Putamen (tissue), 1 donor: ENCODE measurements at regions not wholly inside any gene's neighbourhood (a gene's known extent, or its start where the extent isn't known, plus 50 kb on each side); places are given as distances from the start of the nearest gene placed in this dataset.
"Not testable (repeated sequence)": the region's sequence is repeated elsewhere in the genome, so short reads cannot be mapped to it uniquely, and the experiment has no call there.

Experiments used
- DNase-seq: peaks from one replicate; pipeline ENCODE4 v3.0.0-alpha.2; 2016; ENCODE audit warnings: low spot score

GRCh38 chr3:162719684-162720341, 1223.2 kb downstream of the OTOL1 start:
- no peak for DNase-seq

- no peak for DNase-seq
Measured at GRCh38 chr3:162721736-162722135, 1225.1 kb downstream of the OTOL1 start.

- no peak for DNase-seq
Measured at GRCh38 chr3:162722337-162722736, 1225.7 kb downstream of the OTOL1 start.

- DNase-seq: not testable (repeated sequence)
Measured at GRCh38 chr3:162722796-162723195, 1226.2 kb downstream of the OTOL1 start.

- DNase-seq: no peak
Measured at GRCh38 chr3:162729686-162730085, 1233.1 kb downstream of the OTOL1 start.

GRCh38 chr3:162731961-162732360, 1235.4 kb downstream of the OTOL1 start:
- not testable (repeated sequence) for DNase-seq

GRCh38 chr3:162738784-162739183, 1242.2 kb downstream of the OTOL1 start:
- no peak for DNase-seq

GRCh38 chr3:162740941-162741596, 1244.5 kb downstream of the OTOL1 start:
- no peak for DNase-seq

GRCh38 chr3:162742159-162742717, 1245.6 kb downstream of the OTOL1 start:
- DNase-seq: no peak

GRCh38 chr3:162743091-162743490, 1246.5 kb downstream of the OTOL1 start:
- no peak for DNase-seq

- DNase-seq: no peak
Measured at GRCh38 chr3:162760789-162761188, 1264.2 kb downstream of the OTOL1 start.

- DNase-seq: no peak
Measured at GRCh38 chr3:162764051-162764807, 1267.6 kb downstream of the OTOL1 start.

- no peak for DNase-seq
Measured at GRCh38 chr3:162764808-162765071, 1268.1 kb downstream of the OTOL1 start.

GRCh38 chr3:162765524-162765923, 1268.9 kb downstream of the OTOL1 start:
- no peak for DNase-seq

GRCh38 chr3:162769564-162769963, 1273.0 kb downstream of the OTOL1 start:
- no peak for DNase-seq

GRCh38 chr3:162770551-162770950, 1273.9 kb downstream of the OTOL1 start:
- DNase-seq: no peak

GRCh38 chr3:162774613-162775100, 1278.0 kb downstream of the OTOL1 start:
- DNase-seq: no peak

GRCh38 chr3:162776148-162776547, 1279.5 kb downstream of the OTOL1 start:
- no peak for DNase-seq

GRCh38 chr3:162777118-162777517, 1280.5 kb downstream of the OTOL1 start:
- no peak for DNase-seq

GRCh38 chr3:162780313-162780712, 1283.7 kb downstream of the OTOL1 start:
- DNase-seq: no peak

- no peak for DNase-seq
Measured at GRCh38 chr3:162799910-162800309, 1303.3 kb downstream of the OTOL1 start.

GRCh38 chr3:162802228-162802965, 1305.8 kb downstream of the OTOL1 start:
- no peak for DNase-seq
